Ectodermal cell (in vitro differentiated cells): ENCODE measurements at regions not wholly inside any gene's neighbourhood (a gene's known extent, or its start where the extent isn't known, plus 50 kb on each side); places are given as distances from the start of the nearest gene placed in this dataset.
"Not testable (repeated sequence)": the region's sequence is repeated elsewhere in the genome, so short reads cannot be mapped to it uniquely, and the experiment has no call there.

Source experiments
- H3K27ac ChIP-seq: 2 replicates; pipeline ENCODE4 v1.7.0; 2013; ENCODE audit warnings: mild to moderate bottlenecking, low read depth, low read length; ENCODE audit not compliant: insufficient read depth, poor library complexity, severe bottlenecking
- H3K27me3 ChIP-seq: 2 replicates; pipeline ENCODE4 v1.7.0; 2013; ENCODE audit warnings: mild to moderate bottlenecking, low read length; ENCODE audit not compliant: insufficient read depth, control insufficient read depth, poor library complexity, severe bottlenecking
- H3K36me3 ChIP-seq: one replicate; pipeline ENCODE4 v1.7.0; 2013; ENCODE audit warnings: low read length; ENCODE audit not compliant: control insufficient read depth, insufficient read depth
- H3K4me1 ChIP-seq: one replicate; pipeline ENCODE4 v1.7.0; 2013; ENCODE audit warnings: low read length; ENCODE audit not compliant: control insufficient read depth, insufficient read depth
- H3K4me3 ChIP-seq: 2 replicates; pipeline ENCODE4 v1.7.0; 2013; ENCODE audit warnings: low read depth, low read length, control low read depth; ENCODE audit not compliant: insufficient read depth
- H3K9me3 ChIP-seq: 2 replicates; pipeline ENCODE4 v1.7.0; 2013; ENCODE audit warnings: mild to moderate bottlenecking, low read length, moderate library complexity; ENCODE audit not compliant: control insufficient read depth
- WGBS, 2 experiments: methylation state at CpG; one replicate each; pipeline ENCODE4 v1.1.7; 2013; ENCODE audit warnings: missing lambda C conversion rate in 2 of 2; 5-methylcytosine and 5-hydroxymethylcytosine counted together

DNA sequence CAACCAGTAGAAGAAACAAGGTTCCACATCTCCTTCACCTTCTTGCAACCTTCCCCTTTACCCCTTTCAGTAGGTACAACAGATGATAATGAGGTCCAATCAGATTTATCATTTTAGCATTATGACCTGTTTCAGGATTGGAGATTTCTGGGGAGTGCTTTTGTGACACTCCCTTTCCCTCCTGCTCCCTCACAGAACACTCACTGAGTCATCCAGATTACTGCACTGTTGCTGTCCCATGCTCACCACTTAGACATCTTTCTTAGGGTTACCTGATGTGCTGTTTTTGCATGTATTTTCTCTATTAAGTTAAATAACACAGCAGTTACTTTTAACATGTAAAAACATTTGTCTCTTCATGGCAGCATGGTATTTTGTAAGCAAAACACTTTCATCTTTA is 118.5 kb downstream of the MFSD1 start:
- no peaks in the 10 kb centered on the region for H3K9me3 ChIP-seq
- H3K27ac ChIP-seq, result no peak overlapping the region
- no peak overlapping the region for H3K4me3 ChIP-seq
- H3K27me3 ChIP-seq, result no peaks in the 10 kb centered on the region
- peaks cover 3% of the 10 kb centered on the region for H3K4me1 ChIP-seq
- no peaks in the 10 kb centered on the region for H3K36me3 ChIP-seq

DNA sequence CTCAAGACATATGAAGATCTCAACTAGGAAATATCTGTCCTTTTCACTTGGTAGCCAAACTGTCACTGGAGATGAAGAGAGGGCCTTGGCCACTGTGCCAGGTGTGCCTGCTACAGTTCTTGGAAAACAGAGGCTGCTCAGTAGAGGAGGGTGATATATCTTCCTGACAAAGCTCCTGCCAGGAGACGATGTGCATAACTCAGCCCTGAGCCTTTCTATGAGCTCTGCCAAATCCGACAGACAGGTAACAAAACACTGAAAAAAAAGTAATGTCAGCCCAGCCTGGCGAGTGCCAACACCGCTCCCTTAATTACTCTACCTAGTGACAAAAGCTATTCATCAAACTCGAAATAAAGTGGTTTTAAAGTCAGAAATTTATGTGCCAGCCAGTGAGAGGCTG is 123.2 kb downstream of the MFSD1 start:
- Histone ChIP-seq H3K27me3 (no peaks in the 10 kb centered on the region), H3K27ac (no peak overlapping the region), H3K36me3 (no peaks in the 10 kb centered on the region), H3K4me3 (no peak overlapping the region), H3K9me3 (no peaks in the 10 kb centered on the region), H3K4me1 (no peaks in the 10 kb centered on the region)
- 91 to 96% methylated on average over 4 to 5 of the region's 5 CpGs for WGBS, 2 experiments

DNA sequence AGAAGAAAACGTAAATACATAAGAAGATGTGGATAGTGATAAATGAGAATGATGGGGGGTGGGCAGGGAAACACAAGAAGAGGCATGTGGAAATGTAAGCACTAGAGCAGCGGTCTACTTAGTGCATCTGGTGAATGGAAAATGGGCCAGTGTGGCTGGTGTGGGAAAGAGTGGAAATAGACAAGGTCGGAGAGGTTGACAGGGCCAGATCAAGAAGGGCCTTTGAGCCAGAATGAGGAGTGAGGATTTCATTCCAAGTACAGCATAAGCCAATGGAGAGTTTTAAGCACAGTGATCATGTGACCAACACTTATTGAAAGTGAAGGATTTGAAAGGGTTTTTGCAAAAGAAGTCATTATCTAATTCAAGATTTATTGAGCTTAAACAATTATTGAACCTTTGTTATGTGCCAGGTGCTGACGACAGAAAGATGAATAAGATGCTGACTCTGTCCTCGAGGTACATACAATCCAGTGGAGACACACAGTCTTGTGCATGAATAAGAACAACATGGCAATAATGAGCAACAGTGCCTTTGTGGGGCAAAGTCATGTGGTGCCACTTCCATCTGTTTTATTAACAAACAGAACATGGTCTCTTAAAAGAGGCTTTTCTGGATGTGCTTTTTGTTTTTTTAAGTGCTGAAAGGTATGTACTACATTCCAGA is 124.1 kb downstream of the MFSD1 start:
- Histone ChIP-seq H3K36me3 (no peaks in the 10 kb centered on the region), H3K4me1 (no peaks in the 10 kb centered on the region), H3K27me3 (no peaks in the 10 kb centered on the region), H3K27ac (no peak overlapping the region), H3K4me3 (no peak overlapping the region), H3K9me3 (no peaks in the 10 kb centered on the region)
- 91 to 92% methylated on average over 5 of the region's 5 CpGs for WGBS, 2 experiments

DNA sequence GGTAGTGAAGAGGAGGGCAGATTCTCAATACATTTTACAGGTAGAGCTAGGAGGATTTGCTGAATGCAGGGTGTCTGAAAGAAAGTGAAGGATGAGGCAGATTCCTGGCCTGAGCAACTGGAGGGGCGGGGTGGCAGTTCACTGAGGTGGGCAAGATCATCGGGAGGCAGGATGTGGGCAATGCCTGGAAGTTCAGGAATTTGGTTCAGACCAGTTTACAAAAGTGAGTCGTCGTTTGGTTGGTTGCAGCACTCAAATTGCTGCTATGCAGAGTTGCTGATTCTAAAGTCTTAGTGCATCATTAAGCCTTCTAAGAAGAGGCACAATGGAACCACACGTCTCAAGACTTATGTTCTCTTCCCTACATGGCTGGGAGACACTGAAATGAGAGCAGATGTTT is 134.0 kb downstream of the MFSD1 start:
- no peaks in the 10 kb centered on the region for H3K36me3 ChIP-seq
- no peak overlapping the region for H3K4me3 ChIP-seq
- WGBS, 2 experiments, result 92 to 93% methylated on average over 5 of the region's 5 CpGs
- H3K27ac ChIP-seq, result no peak overlapping the region
- H3K9me3 ChIP-seq, result no peaks in the 10 kb centered on the region
- H3K4me1 ChIP-seq, result no peaks in the 10 kb centered on the region
- H3K27me3 ChIP-seq, result no peaks in the 10 kb centered on the region

DNA sequence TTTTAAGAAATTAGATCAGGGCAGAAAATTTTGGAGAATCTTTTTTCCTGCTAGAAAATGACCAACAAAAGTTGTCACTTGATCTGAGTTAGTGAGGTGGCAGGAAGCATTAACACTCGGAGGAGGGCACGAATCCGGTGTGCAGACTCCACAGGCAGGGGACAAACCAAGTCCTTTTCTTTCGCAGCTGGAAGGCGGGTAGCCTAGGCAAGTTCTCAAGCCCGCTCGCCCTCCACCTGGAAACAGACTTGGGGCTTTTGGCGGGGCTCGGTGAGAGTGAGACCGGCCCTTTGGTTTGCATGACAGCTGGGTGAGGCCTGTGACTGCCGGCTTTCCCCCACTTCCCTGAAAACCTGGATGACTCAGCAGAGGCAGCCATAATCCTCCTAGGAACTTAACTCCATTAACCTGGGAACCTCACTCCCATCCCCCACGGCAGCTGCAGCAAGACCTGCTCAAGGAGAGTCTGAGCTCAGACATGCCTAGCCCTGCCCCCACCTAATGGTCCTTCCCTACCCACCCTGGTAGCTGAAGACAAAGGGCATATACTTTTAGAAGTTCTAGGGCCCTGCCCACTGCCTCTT is 134.8 kb downstream of the MFSD1 start:
- 81 to 86% methylated on average over 12 of the region's 12 CpGs for WGBS, 2 experiments
- H3K36me3 ChIP-seq, result no peaks in the 10 kb centered on the region
- H3K9me3 ChIP-seq, result no peaks in the 10 kb centered on the region
- H3K4me1 ChIP-seq, result no peaks in the 10 kb centered on the region
- peak overlapping the region; percentile 16 for H3K27ac ChIP-seq
- H3K27me3 ChIP-seq, result no peaks in the 10 kb centered on the region
- H3K4me3 ChIP-seq, result no peak overlapping the region

DNA sequence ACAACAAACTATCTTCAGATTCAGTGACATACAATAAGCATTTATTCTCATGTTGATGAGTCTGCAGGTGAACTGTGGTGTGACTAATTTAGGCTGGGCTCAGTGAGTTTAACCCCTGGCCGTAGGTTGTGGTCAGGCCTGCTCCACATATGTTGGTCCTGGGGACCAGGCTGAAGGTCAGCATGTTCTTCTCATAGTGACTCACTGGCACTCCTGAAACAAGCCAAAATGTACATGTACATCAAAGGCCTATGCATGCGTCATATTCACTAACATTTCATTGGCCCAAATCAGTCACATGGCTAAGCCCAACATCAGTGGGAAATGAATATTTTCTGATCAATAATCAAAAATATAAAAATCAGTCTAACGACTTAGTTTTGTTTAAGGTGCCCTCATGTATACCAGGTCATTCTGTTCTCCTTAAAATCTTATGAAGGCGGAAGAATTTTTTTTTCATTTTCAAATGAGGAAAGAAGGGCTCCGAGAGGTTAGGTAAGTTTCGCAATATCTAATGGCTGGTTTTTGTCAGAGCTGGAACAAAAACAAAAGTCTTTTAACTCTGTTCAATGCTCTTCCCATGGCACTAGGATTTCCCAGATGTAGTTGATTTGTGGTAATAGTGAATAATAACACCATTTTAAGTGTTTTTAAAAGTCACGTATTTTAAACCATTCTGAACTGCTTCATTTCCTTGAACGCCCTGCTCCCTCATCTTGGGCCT is 148.5 kb downstream of the MFSD1 start:
- Histone ChIP-seq H3K4me3 (no peak overlapping the region), H3K27me3 (no peaks in the 10 kb centered on the region), H3K36me3 (no peaks in the 10 kb centered on the region), H3K27ac (no peak overlapping the region), H3K4me1 (peaks cover 5% of the 10 kb centered on the region), H3K9me3 (no peaks in the 10 kb centered on the region)
- 93 to 96% methylated on average over 8 of the region's 8 CpGs for WGBS, 2 experiments

DNA sequence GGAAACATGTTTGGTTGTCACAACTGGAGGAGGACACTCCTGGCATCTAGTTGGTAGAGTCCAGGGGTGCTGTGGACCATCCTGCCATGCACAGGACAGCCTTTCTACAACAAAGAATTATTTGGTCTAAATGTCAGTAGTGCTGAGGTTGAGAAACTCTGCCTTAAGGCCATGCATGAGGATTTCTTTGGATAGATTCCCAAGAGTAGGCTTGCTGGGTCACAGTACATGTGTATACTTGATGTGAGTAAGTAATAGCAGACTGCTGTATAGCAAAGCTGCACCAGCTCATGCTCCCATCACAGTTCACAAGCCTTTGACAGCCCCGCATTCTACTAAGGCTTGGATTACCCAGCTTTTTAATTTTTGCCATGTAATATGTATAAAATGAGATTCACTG is 151.3 kb downstream of the MFSD1 start:
- no peaks in the 10 kb centered on the region for H3K36me3 ChIP-seq
- H3K27me3 ChIP-seq, result no peaks in the 10 kb centered on the region
- H3K4me1 ChIP-seq, result no peaks in the 10 kb centered on the region
- H3K4me3 ChIP-seq, result no peak overlapping the region
- WGBS, 2 experiments, result 100% methylated on average over 1 of the region's 1 CpG; no CpG with 5 or more reads in 1 of the 2 experiments
- H3K9me3 ChIP-seq, result no peaks in the 10 kb centered on the region
- no peak overlapping the region for H3K27ac ChIP-seq

DNA sequence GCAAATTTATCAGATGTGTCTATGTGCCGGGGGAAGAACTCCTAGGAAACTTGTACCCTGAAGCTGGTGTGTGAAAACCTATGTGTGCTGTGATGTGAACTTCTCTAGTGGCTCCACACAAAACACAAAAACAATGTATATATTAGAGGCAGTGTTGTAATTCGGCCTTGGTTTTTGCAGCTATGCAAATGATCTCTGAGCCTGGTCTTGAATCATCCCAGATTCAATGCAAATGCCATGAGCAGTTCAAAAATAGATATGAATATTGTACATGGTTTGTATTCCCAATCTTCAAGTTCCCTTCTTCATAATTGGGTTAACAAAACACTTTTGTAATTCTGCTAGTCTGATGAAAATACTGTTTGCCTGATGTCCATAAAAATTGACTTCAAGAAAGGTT is 152.6 kb downstream of the MFSD1 start:
- Histone ChIP-seq H3K9me3 (no peaks in the 10 kb centered on the region), H3K27me3 (no peaks in the 10 kb centered on the region), H3K27ac (no peak overlapping the region), H3K4me3 (no peak overlapping the region), H3K4me1 (no peaks in the 10 kb centered on the region), H3K36me3 (no peaks in the 10 kb centered on the region)
- WGBS, 2 experiments, result 89 to 94% methylated on average over 2 of the region's 2 CpGs

DNA sequence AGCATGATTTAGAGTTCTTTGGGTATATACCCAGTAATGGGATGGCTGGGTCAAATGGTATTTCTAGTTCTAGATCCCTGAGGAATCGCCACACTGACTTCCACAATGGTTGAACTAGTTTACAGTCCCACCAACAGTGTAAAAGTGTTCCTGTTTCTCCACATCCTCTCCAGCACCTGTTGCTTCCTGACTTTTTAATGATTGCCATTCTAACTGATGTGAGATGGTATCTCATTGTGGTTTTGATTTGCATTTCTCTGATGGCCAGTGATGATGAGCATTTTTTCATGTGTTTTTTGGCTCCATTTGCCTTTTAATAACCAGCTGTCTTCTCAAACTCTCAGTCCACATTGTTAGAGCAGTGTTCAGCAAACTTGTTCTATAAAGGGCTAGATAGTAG is 155.9 kb downstream of the MFSD1 start:
- no CpG with 5 or more reads among the region's 1 CpG for WGBS, 2 experiments
- not testable (repeated sequence) for H3K27me3 ChIP-seq, H3K4me1 ChIP-seq, H3K4me3 ChIP-seq, H3K9me3 ChIP-seq, H3K36me3 ChIP-seq, H3K27ac ChIP-seq

DNA sequence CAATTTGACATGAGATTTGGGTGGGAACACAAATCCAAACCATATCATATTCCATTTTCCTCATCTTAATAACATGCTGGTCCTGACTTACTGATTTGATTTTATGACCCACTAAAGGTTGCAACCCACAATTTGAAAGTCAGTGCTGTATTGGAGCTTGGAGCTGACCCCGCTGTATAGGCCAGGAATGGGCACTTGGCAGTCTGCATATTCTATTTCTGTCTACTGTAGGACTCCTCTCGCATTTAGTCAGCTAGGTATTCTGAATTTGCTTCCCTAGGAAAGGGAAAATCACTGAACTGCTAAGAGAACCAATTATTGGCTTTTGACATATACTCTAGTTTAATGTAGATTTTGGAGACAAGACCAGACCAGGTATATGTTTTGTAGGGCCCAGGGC is 157.0 kb downstream of the MFSD1 start:
- no peak overlapping the region for H3K4me3 ChIP-seq
- no peaks in the 10 kb centered on the region for H3K4me1 ChIP-seq
- H3K27ac ChIP-seq, result no peak overlapping the region
- H3K27me3 ChIP-seq, result no peaks in the 10 kb centered on the region
- 93 to 94% methylated on average over 2 of the region's 2 CpGs for WGBS, 2 experiments
- H3K9me3 ChIP-seq, result no peaks in the 10 kb centered on the region
- H3K36me3 ChIP-seq, result no peaks in the 10 kb centered on the region
